H1 (cell line): ENCODE measurements at regions not wholly inside any gene's neighbourhood (a gene's known extent, or its start where the extent isn't known, plus 50 kb on each side); places are given as distances from the start of the nearest gene placed in this dataset.

Experiments used
- CTCF ChIA-PET: fragments of 300-600 bp; sonication (Branson Sonifier 250); formaldehyde crosslinking; loops from one replicate; lab custom pipeline; 2021; ENCODE audit not compliant: partially characterized antibody; lab: Charles Lee
- POLR2A ChIA-PET: fragments of 300-600 bp; sonication (Branson Sonifier 250); formaldehyde crosslinking; loops from one replicate; lab custom pipeline; 2021; ENCODE audit warnings: inconsistent platforms; ENCODE audit not compliant: partially characterized antibody; lab: Charles Lee
- DNase-seq, 2 experiments: peaks; one replicate each; pipeline versions ENCODE4 v3.0.0 to v3.0.0-alpha.2; 2010 to 2022; ENCODE audit warnings: low spot score in 2 of 2, low read depth in 1 of 2, mixed read lengths in 1 of 2
- FAIRE-seq: peaks from 2 replicates; lab custom pipeline; 2011; peaks lifted over from hg19 to GRCh38; lab: Jason Lieb, UNC
- H2AFZ ChIP-seq: 2 replicates; pipeline ENCODE4 v1.8.1; 2012; ENCODE audit warnings: low read length, inconsistent platforms
- H2AK5ac ChIP-seq: 2 replicates; pipeline ENCODE4 v1.6.1; 2013; ENCODE audit warnings: low read depth, low read length
- H2BK120ac ChIP-seq: replicated peaks from 2 replicates; pipeline ENCODE3; 2013; ENCODE audit warnings: low read depth, low read length, inconsistent platforms
- H2BK12ac ChIP-seq: 2 replicates; pipeline ENCODE4 v1.6.1; 2013; ENCODE audit warnings: low read depth, low read length
- H2BK15ac ChIP-seq: 2 replicates; pipeline ENCODE4 v1.6.1; 2013; ENCODE audit warnings: low read length
- H2BK20ac ChIP-seq: 2 replicates; pipeline ENCODE4 v1.6.1; 2013; ENCODE audit warnings: low read length
- H2BK5ac ChIP-seq: 2 replicates; pipeline ENCODE4 v1.6.1; 2013; ENCODE audit warnings: low read depth, low read length
- H3K14ac ChIP-seq: 2 replicates; pipeline ENCODE4 v1.6.1; 2013; ENCODE audit warnings: inconsistent platforms; ENCODE audit not compliant: insufficient read length
- H3K18ac ChIP-seq: 2 replicates; pipeline ENCODE4 v1.6.1; 2013; ENCODE audit warnings: low read length; ENCODE audit errors: extremely low read depth
- H3K23ac ChIP-seq: 2 replicates; pipeline ENCODE4 v1.6.1; 2013; ENCODE audit warnings: inconsistent platforms; ENCODE audit not compliant: insufficient read length
- H3K23me2 ChIP-seq: 2 replicates; pipeline ENCODE4 v1.6.1; 2013; ENCODE audit warnings: low read depth, low read length
- H3K27ac ChIP-seq: 2 replicates; pipeline ENCODE4 v1.6.1; 2011; ENCODE audit warnings: low read depth, low read length, inconsistent platforms
- H3K27me3 ChIP-seq, 4 experiments: replicated peaks in 1 of 4; 1 replicate in 1 of 4; 2 replicates in 3 of 4; pipeline versions ENCODE4 v1.6.1 to v1.8.1; 2011 to 2013; ENCODE audit warnings: low read length in 3 of 4, mild to moderate bottlenecking in 3 of 4, inconsistent platforms in 2 of 4, mixed read lengths in 2 of 4, moderate library complexity in 1 of 4; ENCODE audit not compliant: control insufficient read depth in 3 of 4, insufficient read depth in 3 of 4; ENCODE audit errors: extremely low read depth in 1 of 4
- H3K36me3 ChIP-seq, 4 experiments: 2 replicates each; pipeline versions ENCODE4 v1.6.1 to v1.8.1; 2011 to 2013; ENCODE audit warnings: mild to moderate bottlenecking in 4 of 4, low read length in 3 of 4, moderate library complexity in 2 of 4, control low read depth in 1 of 4, inconsistent platforms in 1 of 4; ENCODE audit not compliant: insufficient read depth in 4 of 4, control insufficient read depth in 2 of 4
- H3K4ac ChIP-seq: replicated peaks from 2 replicates; pipeline ENCODE3; 2013; ENCODE audit warnings: low read length, low read depth, mixed read lengths, inconsistent platforms; ENCODE audit not compliant: insufficient read length
- H3K4me1 ChIP-seq, 4 experiments: replicated peaks in 1 of 4; 1 replicate in 1 of 4; 2 replicates in 3 of 4; pipeline versions ENCODE4 v1.6.1 to v1.8.1; 2011 to 2013; ENCODE audit warnings: low read length in 3 of 4, inconsistent platforms in 2 of 4, mixed read lengths in 1 of 4; ENCODE audit not compliant: insufficient read depth in 4 of 4, control insufficient read depth in 3 of 4
- H3K4me2 ChIP-seq, 2 experiments: 2 replicates each; pipeline versions ENCODE4 v1.6.1 to v1.8.1; 2011 to 2013; ENCODE audit warnings: low read depth in 2 of 2, low read length in 2 of 2, control low read depth in 1 of 2, inconsistent platforms in 1 of 2, mild to moderate bottlenecking in 1 of 2; ENCODE audit not compliant: insufficient read depth in 1 of 2
- H3K4me3 ChIP-seq, 4 experiments: fragments of 200-600, 300-600 bp in 1 of 4; sonication (generic), shearing (Covaris generic), sonication (Bioruptor Twin) in 1 of 4; 2 replicates each; pipeline versions ENCODE4 v1.5.1 to v1.8.1; 2011 to 2016; ENCODE audit warnings: low read length in 4 of 4, low read depth in 3 of 4, control low read depth in 2 of 4, inconsistent platforms in 2 of 4, mild to moderate bottlenecking in 2 of 4, mixed read lengths in 1 of 4, moderate library complexity in 1 of 4; ENCODE audit not compliant: insufficient read depth in 2 of 4; ENCODE audit errors: extremely low read depth in 1 of 4
- H3K56ac ChIP-seq: replicated peaks from 2 replicates; pipeline ENCODE3; 2013; ENCODE audit warnings: low read depth, mild to moderate bottlenecking, mixed read lengths, low read length, inconsistent platforms; ENCODE audit not compliant: insufficient read length
- H3K79me1 ChIP-seq: 2 replicates; pipeline ENCODE4 v1.6.1; 2013; ENCODE audit warnings: low read depth, low read length, control low read depth
- H3K79me2 ChIP-seq, 2 experiments: 2 replicates each; pipeline versions ENCODE4 v1.6.1 to v1.8.1; 2012 to 2013; ENCODE audit warnings: low read length in 2 of 2, mild to moderate bottlenecking in 2 of 2, inconsistent platforms in 1 of 2; ENCODE audit not compliant: insufficient read depth in 2 of 2, control insufficient read depth in 1 of 2
- H3K9ac ChIP-seq, 4 experiments: replicated peaks in 1 of 4; 1 replicate in 1 of 4; 2 replicates in 3 of 4; pipeline versions ENCODE4 v1.6.1 to v1.8.1; 2011 to 2013; ENCODE audit warnings: low read depth in 3 of 4, low read length in 3 of 4, control low read depth in 2 of 4, mild to moderate bottlenecking in 2 of 4, moderate library complexity in 2 of 4, inconsistent platforms in 1 of 4; ENCODE audit errors: extremely low read depth in 1 of 4
- H3K9me3 ChIP-seq, 2 experiments: 2 replicates each; pipeline versions ENCODE4 v1.6.1 to v1.8.1; 2012 to 2013; ENCODE audit warnings: mild to moderate bottlenecking in 2 of 2, moderate library complexity in 2 of 2, control low read depth in 1 of 2, inconsistent platforms in 1 of 2, low read depth in 1 of 2, low read length in 1 of 2, mixed read lengths in 1 of 2; ENCODE audit not compliant: insufficient read depth in 2 of 2
- H4K20me1 ChIP-seq, 2 experiments: replicated peaks in 1 of 2; 2 replicates each; pipeline versions ENCODE3 to v1.8.1; 2011 to 2013; ENCODE audit warnings: inconsistent platforms in 2 of 2, low read length in 2 of 2, mild to moderate bottlenecking in 1 of 2; ENCODE audit not compliant: insufficient read depth in 2 of 2, control insufficient read depth in 1 of 2
- H4K5ac ChIP-seq: 2 replicates; pipeline ENCODE4 v1.6.1; 2013; ENCODE audit warnings: low read length, low read depth, mixed read lengths, inconsistent platforms; ENCODE audit not compliant: insufficient read length
- H4K8ac ChIP-seq: 2 replicates; pipeline ENCODE4 v1.8.0; 2013; ENCODE audit warnings: mild to moderate bottlenecking, moderate library complexity, low read length, inconsistent platforms; ENCODE audit not compliant: insufficient read depth; ENCODE audit errors: extremely low read depth
- H4K91ac ChIP-seq: replicated peaks from 2 replicates; pipeline ENCODE3; 2013; ENCODE audit warnings: low read length, mixed read lengths, inconsistent platforms; ENCODE audit not compliant: insufficient read length
- BACH1 ChIP-seq: IDR thresholded peaks from 2 replicates; pipeline ENCODE4 v1.6.1; 2012; ENCODE audit warnings: low read length, improper control_type of control experiment
- BCL11A ChIP-seq, 2 experiments: IDR thresholded peaks; one replicate each; pipeline ENCODE4 v1.6.1; 2011; ENCODE audit warnings: low read depth in 2 of 2, low read length in 2 of 2, mild to moderate bottlenecking in 2 of 2
- CREB1 ChIP-seq: IDR thresholded peaks from 2 replicates; pipeline ENCODE4 v1.6.1; 2012; ENCODE audit warnings: inconsistent platforms
- JUN ChIP-seq: IDR thresholded peaks from 2 replicates; pipeline ENCODE4 v1.6.1; 2011; ENCODE audit warnings: low read depth, mild to moderate bottlenecking, improper control_type of control experiment, low read length
- KDM1A ChIP-seq: fragments of 200-600, 300-600 bp; sonication (generic); IDR thresholded peaks from 2 replicates; pipeline ENCODE4 v1.7.1; 2016; ENCODE audit warnings: mild to moderate bottlenecking, low read length, borderline replicate concordance
- NRF1 ChIP-seq: IDR thresholded peaks from 2 replicates; pipeline ENCODE4 v1.6.1; 2011; ENCODE audit warnings: mild to moderate bottlenecking, low read depth, low read length, improper control_type of control experiment
- POLR2AphosphoS5 ChIP-seq: IDR thresholded peaks from 2 replicates; pipeline ENCODE4 v1.6.1; 2011; ENCODE audit warnings: low read depth, low read length
- POU5F1 ChIP-seq: IDR thresholded peaks from 2 replicates; pipeline ENCODE4 v1.6.1; 2011; ENCODE audit warnings: low read depth, mild to moderate bottlenecking, low read length, moderate library complexity
- RBBP5 ChIP-seq: IDR thresholded peaks from 2 replicates; pipeline ENCODE4 v1.7.1; 2012; ENCODE audit warnings: low read depth, mild to moderate bottlenecking, inconsistent platforms, low read length, moderate library complexity, borderline replicate concordance
- SIX5 ChIP-seq: IDR thresholded peaks from 2 replicates; pipeline ENCODE4 v1.6.1; 2011; ENCODE audit warnings: mild to moderate bottlenecking, low read depth, low read length
- TAF1 ChIP-seq: IDR thresholded peaks from 2 replicates; pipeline ENCODE4 v1.6.1; 2011; ENCODE audit warnings: mild to moderate bottlenecking, low read depth, low read length
- WGBS, 2 experiments: shearing (Covaris generic) in 1 of 2; methylation state at CpG; one replicate each; pipeline versions ENCODE4 v1.1.6 to v1.1.7; 2013 to 2015; ENCODE audit warnings: low lambda C conversion rate in 2 of 2, mixed read lengths in 2 of 2, inconsistent platforms in 1 of 2, low coverage in 1 of 2, missing lambda C conversion rate in 1 of 2; ENCODE audit not compliant: insufficient replicate concordance in 2 of 2, insufficient coverage in 1 of 2, insufficient read length in 1 of 2; ENCODE audit errors: extremely low coverage in 1 of 2, missing lambda C conversion rate in 1 of 2; 5-methylcytosine and 5-hydroxymethylcytosine counted together

- no peak overlapping the region for H3K4me2 ChIP-seq
- no peak overlapping the region for H3K18ac ChIP-seq
- no peaks in the 10 kb centered on the region for H3K27me3 ChIP-seq
- no peak overlapping the region for H2AK5ac ChIP-seq
- no peak overlapping the region for H3K9ac ChIP-seq
- no peak overlapping the region for H2BK5ac ChIP-seq
- H2AFZ ChIP-seq: no peak overlapping the region
- 85% methylated on average over 4 of the region's 4 CpGs; no CpG with 5 or more reads in 1 of the 2 experiments for WGBS, 2 experiments
- no peak overlapping the region for H3K4ac ChIP-seq
- no peak overlapping the region for H3K27ac ChIP-seq
- H4K91ac ChIP-seq: no peak overlapping the region
- H2BK12ac ChIP-seq: no peak overlapping the region
- POLR2A ChIA-PET: no interaction called here
- no peaks in the 10 kb centered on the region for H3K79me1 ChIP-seq
- H3K14ac ChIP-seq: no peak overlapping the region
- no peak for DNase-seq
- no peak overlapping the region for H3K23ac ChIP-seq
- H2BK120ac ChIP-seq: no peak overlapping the region
- H3K36me3 ChIP-seq: no peaks in the 10 kb centered on the region
- H3K4me1 ChIP-seq: no peaks in the 10 kb centered on the region
- H3K9me3 ChIP-seq: no peaks in the 10 kb centered on the region
- H2BK20ac ChIP-seq: no peak overlapping the region
- CTCF ChIA-PET: interaction anchor here (0.6 kb wide), 1 partner anchor 546 kb away, joined by 3 read pairs; no protein-coding TSS in a partner anchor
- no peak for FAIRE-seq
- no peaks in the 10 kb centered on the region for H3K79me2 ChIP-seq
- H4K20me1 ChIP-seq: no peaks in the 10 kb centered on the region
- no peaks in the 10 kb centered on the region for H3K23me2 ChIP-seq
- H4K5ac ChIP-seq: no peak overlapping the region
- H4K8ac ChIP-seq: no peak overlapping the region
- H2BK15ac ChIP-seq: no peak overlapping the region
- TF ChIP-seq BACH1: no peak
- TF ChIP-seq KDM1A: no peak
- TF ChIP-seq NRF1: no peak
- no peak for TF ChIP-seq POLR2AphosphoS5
- no peak for TF ChIP-seq RBBP5
- no peak for TF ChIP-seq SIX5
- TF ChIP-seq JUN: no peak
- no peak for TF ChIP-seq CREB1
- TF ChIP-seq POU5F1: no peak
- no peak for TF ChIP-seq TAF1
- no peak for TF ChIP-seq BCL11A (IDR thresholded peaks at IDR 0.05; ENCODE audit: low read depth in 2 of 2, low read length in 2 of 2)
- H3K56ac ChIP-seq: no peak overlapping the region
- H3K4me3 ChIP-seq: no peak overlapping the region
These were observed 599.0 kb upstream of the ID2 start for GRCh38 chr2:8082840-8083239.
